CD1c-positive myeloid dendritic cell (primary cell): ENCODE measurements at regions not wholly inside any gene's neighbourhood (a gene's known extent, or its start where the extent isn't known, plus 50 kb on each side); places are given as distances from the start of the nearest gene placed in this dataset.

ENCODE experiments used
- DNase-seq: peaks from one replicate; pipeline ENCODE4 v3.0.0-alpha.2; 2016; ENCODE audit errors: extremely low spot score

- DNase-seq = no peak
Observed at GRCh38 chr1:239731082-239731748, 344.8 kb downstream of the CHRM3 start.

GRCh38 chr1:239732770-239733169 lies 346.4 kb downstream of the CHRM3 start:
- no peak for DNase-seq

GRCh38 chr1:239733995-239734394 lies 347.6 kb downstream of the CHRM3 start:
- no peak for DNase-seq

DNA sequence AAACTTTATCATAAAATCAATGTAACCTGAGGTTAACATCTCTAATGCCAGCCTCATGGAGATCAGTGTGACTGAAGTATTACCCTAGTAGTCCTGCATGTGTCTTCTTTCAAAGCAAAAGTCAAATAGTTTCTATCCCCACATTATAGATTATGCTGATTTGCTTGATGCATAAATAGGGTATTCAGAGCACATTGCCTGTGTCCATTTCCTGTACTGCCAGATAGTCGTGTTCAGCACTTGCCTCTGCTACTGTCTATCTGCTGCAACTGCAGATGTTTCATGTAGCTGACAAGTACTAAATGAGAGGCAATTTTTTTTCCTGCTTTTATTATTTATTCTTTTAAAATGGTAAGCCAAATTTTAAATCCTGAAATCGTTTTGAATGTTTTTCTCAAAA lies 348.7 kb downstream of the CHRM3 start:
- no peak for DNase-seq

GRCh38 chr1:239736479-239736878 lies 350.1 kb downstream of the CHRM3 start:
- DNase-seq = no peak

GRCh38 chr1:239739375-239739774 lies 352.3 kb upstream of the FMN2 start:
- no peak for DNase-seq

GRCh38 chr1:239739919-239740318 lies 351.8 kb upstream of the FMN2 start:
- DNase-seq = no peak

GRCh38 chr1:239742416-239743109 lies 349.1 kb upstream of the FMN2 start:
- DNase-seq = no peak

DNA sequence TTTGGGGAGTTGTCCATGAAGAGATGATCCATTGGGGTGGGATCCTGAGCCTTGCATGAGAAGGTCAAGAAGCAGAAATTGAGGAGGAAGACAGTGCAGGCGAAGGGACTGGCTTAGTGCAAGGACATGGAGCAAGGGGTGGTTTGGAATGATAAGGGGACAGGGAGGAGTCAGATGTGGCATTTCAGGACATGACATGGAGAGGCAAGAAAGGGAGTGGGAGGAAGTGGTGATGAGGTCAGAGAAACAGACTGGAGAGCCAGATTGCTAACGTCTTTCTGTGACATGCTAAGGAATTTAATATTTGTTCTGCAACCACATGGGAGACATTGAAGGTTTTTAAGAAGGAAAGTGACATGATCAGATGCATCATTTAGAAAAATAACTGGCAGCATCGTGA lies 346.8 kb upstream of the FMN2 start:
- DNase-seq = no peak

DNA sequence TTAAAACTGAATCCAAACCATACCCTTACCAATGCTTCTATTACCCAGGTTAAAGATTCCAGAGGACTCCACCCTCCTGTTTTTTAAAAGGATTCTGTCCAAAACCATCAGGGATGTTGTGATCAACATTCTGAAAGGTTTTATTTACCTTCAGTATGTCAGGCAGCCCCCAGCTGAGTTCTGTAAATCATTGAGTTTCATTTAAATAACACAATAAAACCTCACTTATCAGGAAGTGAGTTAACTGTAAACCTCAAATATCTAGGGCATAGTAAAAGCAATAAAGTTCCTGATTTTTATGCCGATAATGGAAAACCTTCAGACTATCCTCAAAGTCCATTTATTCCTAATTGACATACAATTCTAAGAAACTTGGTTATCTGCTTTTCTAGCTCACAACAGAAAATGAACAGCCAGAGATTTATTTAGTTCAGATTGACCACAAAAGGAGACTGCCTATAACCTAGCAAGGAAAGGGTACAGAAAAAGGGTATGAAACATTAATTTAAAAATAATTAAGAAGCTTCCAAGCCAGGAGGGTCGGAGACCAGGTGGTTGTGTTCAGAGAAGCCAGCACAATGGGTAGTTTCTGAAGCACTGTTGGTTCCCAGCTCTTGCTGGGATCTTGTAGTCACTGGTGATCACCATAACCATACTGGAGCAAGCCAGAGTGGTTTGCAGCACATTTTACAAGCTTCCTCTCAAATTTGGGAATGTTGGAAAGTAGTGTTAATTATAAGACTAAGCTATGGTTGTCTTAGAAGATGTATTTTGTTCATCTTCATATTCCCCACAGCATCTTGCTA lies 336.4 kb upstream of the FMN2 start:
- no peak for DNase-seq

DNA sequence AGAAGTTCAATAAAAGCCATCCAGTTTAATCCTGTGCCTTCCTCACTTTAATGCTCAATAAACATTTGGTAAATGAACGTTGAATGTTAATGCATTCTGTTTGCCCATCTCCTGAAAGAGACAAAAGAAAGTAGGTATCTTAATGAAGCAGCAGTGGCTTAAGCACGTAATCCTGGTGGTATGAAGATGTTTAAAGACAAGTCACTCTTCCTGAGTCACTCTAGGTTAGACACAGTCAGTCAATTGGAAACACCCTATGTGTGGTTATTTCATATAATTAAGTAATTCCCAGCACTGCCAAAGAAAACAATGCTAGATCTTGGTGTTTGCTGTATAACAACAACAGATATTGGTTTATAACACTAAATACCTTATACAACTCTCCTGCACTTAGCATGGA lies 334.0 kb upstream of the FMN2 start:
- no peak for DNase-seq

DNA sequence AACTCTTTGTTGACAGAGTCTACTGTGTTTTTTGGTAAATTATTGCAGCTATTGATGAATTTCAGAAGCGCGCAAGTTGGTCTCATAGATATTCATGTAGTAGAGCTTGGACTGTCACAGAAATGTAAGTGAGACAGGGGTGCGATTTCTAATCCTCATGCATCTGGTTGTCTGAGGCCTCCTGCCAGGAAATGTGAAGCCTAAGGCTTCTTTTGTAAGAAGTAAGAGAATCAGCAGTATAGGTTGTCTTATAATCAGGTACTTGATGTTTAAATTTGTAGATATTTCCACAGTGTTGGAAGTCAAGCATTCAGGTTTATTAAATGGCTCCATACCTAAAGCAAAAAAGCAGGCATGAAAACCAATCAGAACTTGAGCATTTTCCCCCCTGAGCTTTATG lies 332.9 kb upstream of the FMN2 start:
- DNase-seq = no peak

DNA sequence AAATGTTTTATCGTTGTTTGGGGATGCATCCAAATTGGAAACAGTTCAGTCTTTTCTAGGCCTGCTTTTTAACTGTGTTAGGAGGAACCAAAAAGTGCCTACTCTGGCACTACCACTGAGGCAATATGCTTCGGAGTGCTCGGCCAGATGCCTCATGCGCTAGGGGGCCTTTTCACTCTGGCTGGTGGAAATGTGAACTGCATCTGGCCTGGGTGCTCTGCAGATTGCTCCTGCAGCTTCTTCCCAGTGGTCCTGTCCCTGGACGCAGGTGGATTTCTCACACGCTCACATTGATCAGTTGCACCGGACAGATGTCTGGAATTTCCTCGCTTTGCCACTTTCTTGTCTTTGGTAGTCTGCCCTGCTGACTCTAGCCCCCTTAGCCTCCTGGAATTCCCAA lies 330.2 kb upstream of the FMN2 start:
- no peak for DNase-seq

GRCh38 chr1:239763850-239764249 lies 327.8 kb upstream of the FMN2 start:
- DNase-seq = no peak

GRCh38 chr1:239764546-239764945 lies 327.1 kb upstream of the FMN2 start:
- no peak for DNase-seq

- DNase-seq = no peak
Observed at GRCh38 chr1:239765163-239765562, 326.5 kb upstream of the FMN2 start.

DNA sequence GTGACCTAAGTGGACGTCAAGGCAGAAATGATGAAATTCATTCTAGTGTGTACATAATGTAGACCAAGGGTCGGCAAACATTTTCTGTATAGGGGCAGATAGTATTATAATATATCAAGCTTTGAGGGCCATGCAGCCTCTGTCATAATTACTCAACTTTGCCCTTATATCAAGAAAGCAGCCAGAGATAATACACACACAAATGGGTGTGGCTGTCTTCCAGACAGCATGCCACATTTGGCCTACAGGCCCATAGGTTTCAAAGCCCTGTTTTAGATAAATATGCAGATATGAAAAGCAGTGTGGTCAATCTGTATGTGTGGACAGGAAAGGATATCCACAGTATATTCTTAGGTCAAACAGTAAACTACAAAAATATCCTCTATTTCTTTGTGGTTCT lies 320.1 kb upstream of the FMN2 start:
- DNase-seq = no peak

GRCh38 chr1:239772446-239772845 lies 319.2 kb upstream of the FMN2 start:
- no peak for DNase-seq

GRCh38 chr1:239775466-239775865 lies 316.2 kb upstream of the FMN2 start:
- no peak for DNase-seq

DNA sequence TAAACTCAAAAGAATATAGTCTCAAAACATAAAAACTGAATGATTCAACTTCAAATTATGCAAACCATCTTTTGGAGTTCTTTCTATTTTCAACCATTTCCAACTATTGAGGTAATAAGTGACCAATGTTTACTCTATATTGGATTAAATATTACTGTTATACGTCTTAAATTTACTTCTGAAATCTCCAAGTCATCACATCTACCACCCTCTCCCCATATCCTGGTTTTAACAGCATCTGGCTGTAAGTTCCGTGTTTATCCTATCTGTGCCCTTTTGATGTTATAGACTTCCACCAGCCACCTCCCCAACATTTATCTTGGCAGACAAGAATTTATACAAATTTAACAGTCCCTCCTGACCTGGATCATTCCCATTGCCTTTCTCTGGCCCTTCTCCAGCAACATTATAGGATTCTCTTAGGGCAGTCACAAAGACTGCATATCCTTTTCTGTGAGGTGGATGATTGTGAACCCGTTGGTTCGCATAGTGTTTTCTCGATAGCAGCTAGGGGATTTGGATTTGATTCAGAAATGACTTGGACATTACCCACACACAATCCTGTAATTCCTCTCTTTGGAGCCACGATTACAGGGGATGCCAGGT lies 313.4 kb upstream of the FMN2 start:
- no peak for DNase-seq

DNA sequence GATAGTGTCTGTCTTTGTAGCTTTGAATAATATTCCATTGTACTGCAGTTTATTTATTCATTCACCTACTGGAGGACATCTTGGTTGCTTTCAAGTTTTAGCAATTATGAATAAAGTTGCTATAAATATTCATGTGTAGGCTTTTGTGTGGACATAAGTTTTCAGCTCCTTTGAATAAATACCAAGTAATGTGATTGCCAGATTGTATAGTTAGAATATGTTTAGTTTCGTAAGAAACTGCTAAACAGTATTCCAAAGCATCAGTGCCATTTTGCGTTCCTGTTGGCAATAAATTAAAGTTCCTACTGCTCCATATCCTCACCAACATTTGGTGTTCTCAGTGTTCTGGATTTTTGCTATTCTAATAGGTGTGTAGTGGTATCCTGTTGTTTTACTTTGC lies 311.7 kb upstream of the FMN2 start:
- no peak for DNase-seq

DNA sequence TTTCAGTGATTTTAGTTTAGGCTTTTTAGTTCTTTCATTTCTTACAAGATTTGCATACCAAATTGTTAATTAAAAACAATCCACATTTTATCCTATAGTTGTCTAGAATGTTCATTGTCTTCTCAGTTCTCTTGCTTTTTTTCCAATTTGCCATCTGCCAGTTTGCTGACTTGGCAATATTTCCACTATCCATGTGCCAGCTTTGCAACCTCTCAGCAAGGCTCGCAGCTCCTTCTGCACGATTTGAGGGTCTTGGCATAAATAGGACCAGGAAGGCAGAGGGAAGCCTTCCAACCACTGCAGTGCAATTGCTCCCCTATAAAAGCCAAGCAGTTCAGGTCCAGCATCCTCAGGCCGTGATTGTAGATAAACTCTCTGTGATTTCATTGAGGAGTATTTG lies 306.8 kb upstream of the FMN2 start:
- no peak for DNase-seq

DNA sequence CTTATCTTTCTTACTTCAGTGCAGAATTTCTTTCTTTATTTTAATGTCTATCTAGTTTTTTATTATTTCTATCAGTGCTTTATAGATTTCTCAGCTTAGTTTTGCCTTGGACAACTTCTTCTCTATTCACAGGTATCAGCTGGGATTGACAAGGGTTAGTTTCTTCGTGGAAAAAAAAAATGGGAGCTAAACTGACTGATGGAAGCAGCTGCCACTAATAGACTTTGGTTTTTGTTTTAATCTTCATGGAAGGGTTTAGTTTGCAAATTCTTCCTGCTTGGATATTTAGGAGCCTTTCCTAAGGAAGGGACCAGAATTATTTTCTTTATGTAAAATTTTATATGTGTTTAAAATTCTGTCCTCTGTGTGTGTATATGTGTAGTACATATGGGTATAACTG lies 306.1 kb upstream of the FMN2 start:
- no peak for DNase-seq
